Stomach (tissue), 8 donors: ENCODE measurements at regions not wholly inside any gene's neighbourhood (a gene's known extent, or its start where the extent isn't known, plus 50 kb on each side); places are given as distances from the start of the nearest gene placed in this dataset.

Experiments
- DNase-seq, 2 donors: peaks; one replicate each; pipeline versions ENCODE4 v3.0.0 to v3.0.0-alpha.2; 2013 to 2019
- H3K27ac ChIP-seq, 5 donors: fragments of 200-600 bp in 4 of 5; sonication (generic) in 4 of 5; one replicate each; pipeline ENCODE4 v1.5.1; 2013 to 2019; ENCODE audit warnings: mild to moderate bottlenecking in 1 of 5, moderate library complexity in 1 of 5
- H3K27me3 ChIP-seq, 3 donors: fragments of 200-600 bp; sonication (generic); one replicate each; pipeline ENCODE4 v1.5.1; 2017 to 2019; ENCODE audit warnings: mixed run types in 1 of 3
- H3K36me3 ChIP-seq, 4 donors: fragments of 200-600 bp; sonication (generic); 1 replicate in 3 of 4; 2 replicates in 1 of 4; pipeline ENCODE4 v1.5.1; 2016 to 2019
- H3K4me1 ChIP-seq, 4 donors: fragments of 200-600 bp; sonication (generic); one replicate each; pipeline ENCODE4 v1.5.1; 2016 to 2019
- H3K4me3 ChIP-seq, 4 donors: fragments of 200-600 bp; sonication (generic) in 3 of 4; one replicate each; pipeline ENCODE4 v1.5.1; 2016 to 2019; ENCODE audit warnings: mild to moderate bottlenecking in 1 of 4
- H3K9me3 ChIP-seq, 4 donors: fragments of 200-600 bp; sonication (generic); one replicate each; pipeline ENCODE4 v1.5.1; 2016 to 2019
- EP300 ChIP-seq: sonication (generic); formaldehyde crosslinking; IDR thresholded peaks from one replicate; pipeline ENCODE4 v1.6.1; 2017; ENCODE audit warnings: antibody characterized with exemption
- POLR2A ChIP-seq, 4 donors: fragments of 450-650 bp; IDR thresholded peaks; one replicate each; pipeline ENCODE4 v1.6.1; 2016; ENCODE audit warnings: antibody characterized with exemption in 4 of 4, control low read depth in 2 of 4, mild to moderate bottlenecking in 1 of 4, moderate library complexity in 1 of 4
- POLR2AphosphoS5 ChIP-seq, 3 donors: sonication (generic); formaldehyde crosslinking; IDR thresholded peaks; one replicate each; pipeline ENCODE4 v1.6.1; 2016; ENCODE audit warnings: antibody characterized with exemption in 3 of 3
- whole genome bisulfite sequencing, 5 donors: extraction: QIAGEN DNeasy Blood & Tissue Kit in 3 of 5; methylation state at CpG; one replicate each; pipeline versions ENCODE4 v1.1.5 to v1.1.7; 2013 to 2018; 5-methylcytosine and 5-hydroxymethylcytosine counted together
- intact Hi-C: fragments of 100-400 bp; cut with DNase I; formaldehyde crosslinking; loops from one replicate; pipeline ENCODE4 v1.15.1; 2023; ENCODE audit warnings: low total_unique reads
- TF ChIP-seq, protein P1 (sequence below), 7 experiments: fragments of 450-650 bp in 4 of 7; fragments of 200-600 bp in 3 of 7; sonication (generic) in 3 of 7; IDR thresholded peaks; one replicate each; pipeline ENCODE4 v1.5.1; 2016 to 2019; ENCODE audit warnings: antibody characterized with exemption in 7 of 7, control low read depth in 2 of 7, mild to moderate bottlenecking in 1 of 7
- donor health status: healthy with polysubstance abuse.
- donor health status: Bipolar disorder and iron deficiency.
- donor health status: healthy.

GRCh38 chrX:8914681-8915080 is 113.5 kb upstream of the FAM9A start:
- intact Hi-C loops: no loop called here
- no peak for TF ChIP-seq POLR2A (IDR thresholded peaks at IDR 0.05)
- no peak for TF ChIP-seq EP300
- no peak for TF ChIP-seq POLR2AphosphoS5 (IDR thresholded peaks at IDR 0.05)
- TF ChIP-seq, protein P1, sequence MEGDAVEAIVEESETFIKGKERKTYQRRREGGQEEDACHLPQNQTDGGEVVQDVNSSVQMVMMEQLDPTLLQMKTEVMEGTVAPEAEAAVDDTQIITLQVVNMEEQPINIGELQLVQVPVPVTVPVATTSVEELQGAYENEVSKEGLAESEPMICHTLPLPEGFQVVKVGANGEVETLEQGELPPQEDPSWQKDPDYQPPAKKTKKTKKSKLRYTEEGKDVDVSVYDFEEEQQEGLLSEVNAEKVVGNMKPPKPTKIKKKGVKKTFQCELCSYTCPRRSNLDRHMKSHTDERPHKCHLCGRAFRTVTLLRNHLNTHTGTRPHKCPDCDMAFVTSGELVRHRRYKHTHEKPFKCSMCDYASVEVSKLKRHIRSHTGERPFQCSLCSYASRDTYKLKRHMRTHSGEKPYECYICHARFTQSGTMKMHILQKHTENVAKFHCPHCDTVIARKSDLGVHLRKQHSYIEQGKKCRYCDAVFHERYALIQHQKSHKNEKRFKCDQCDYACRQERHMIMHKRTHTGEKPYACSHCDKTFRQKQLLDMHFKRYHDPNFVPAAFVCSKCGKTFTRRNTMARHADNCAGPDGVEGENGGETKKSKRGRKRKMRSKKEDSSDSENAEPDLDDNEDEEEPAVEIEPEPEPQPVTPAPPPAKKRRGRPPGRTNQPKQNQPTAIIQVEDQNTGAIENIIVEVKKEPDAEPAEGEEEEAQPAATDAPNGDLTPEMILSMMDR (IDR thresholded peaks at IDR 0.05): no peak
- Histone ChIP-seq H3K27ac (peak overlapping the region in 2 of 5 donors; percentile 38 to 66), H3K9me3 (no peaks in the 10 kb centered on the region), H3K4me3 (no peak overlapping the region), H3K4me1 (peaks cover 0 to 6% (median 0%) of the 10 kb centered on the region in 4 donors), H3K27me3 (peaks cover 0 to 4% (median 0%) of the 10 kb centered on the region in 3 donors), H3K36me3 (no peaks in the 10 kb centered on the region)
- WGBS, 5 donors: 41 to 67% (median 54%) methylated on average over 4 of the region's 4 CpGs
- DNase-seq: no peak

DNA sequence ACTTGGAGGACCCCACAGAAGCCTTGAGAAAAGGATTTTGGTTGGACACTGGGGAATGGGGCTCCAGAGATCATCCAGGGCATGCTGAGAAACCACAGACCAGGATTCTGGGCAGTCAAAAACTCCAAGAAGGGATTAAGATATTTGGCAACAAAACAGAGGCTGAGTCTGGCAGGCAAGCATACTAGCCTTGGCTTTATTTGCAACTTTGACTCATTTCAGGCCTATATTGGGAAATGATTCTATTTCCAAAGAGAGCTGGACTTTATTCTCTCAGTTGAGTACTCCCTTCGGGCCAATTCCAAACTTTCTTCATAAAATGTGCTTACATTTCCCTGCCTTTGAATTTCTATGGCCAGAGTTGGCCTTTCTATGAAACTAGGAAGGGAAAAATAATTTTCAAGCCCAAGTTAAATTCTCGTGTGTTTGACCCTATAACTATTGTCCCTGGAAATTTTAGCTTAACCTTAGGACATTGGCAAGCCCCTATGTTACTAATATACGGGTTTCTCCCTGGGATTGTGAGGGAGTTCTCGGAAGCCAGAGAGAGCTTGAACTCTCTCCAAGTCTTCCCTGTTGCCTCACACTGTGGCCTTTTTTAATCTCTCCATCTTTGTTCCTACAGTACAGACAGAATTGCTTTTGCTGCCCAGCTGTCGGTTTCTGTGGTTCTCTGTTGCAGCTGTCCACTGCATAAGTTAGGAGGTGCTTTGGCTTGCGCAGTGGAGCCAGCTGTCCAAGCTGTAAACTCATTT is 112.6 kb upstream of the FAM9A start:
- peak in 1 of 2 donors; percentile 65 for DNase-seq
- Histone ChIP-seq H3K27me3 (peaks cover 0 to under 1% (median 0%) of the 10 kb centered on the region in 3 donors), H3K4me1 (peaks cover 0 to 6% (median 0%) of the 10 kb centered on the region in 4 donors), H3K9me3 (no peaks in the 10 kb centered on the region), H3K4me3 (no peak overlapping the region), H3K27ac (peak overlapping the region in 4 of 5 donors; percentile 49 to 67 (median 65)), H3K36me3 (no peaks in the 10 kb centered on the region)
- TF ChIP-seq EP300: no peak
- no peak for TF ChIP-seq POLR2A (IDR thresholded peaks at IDR 0.05)
- TF ChIP-seq POLR2AphosphoS5 (IDR thresholded peaks at IDR 0.05): peak in 1 of 3 donors; percentile 34
- intact Hi-C loops: no loop called here
- WGBS, 5 donors: 44 to 70% (median 65%) methylated on average over 6 of the region's 6 CpGs

DNA sequence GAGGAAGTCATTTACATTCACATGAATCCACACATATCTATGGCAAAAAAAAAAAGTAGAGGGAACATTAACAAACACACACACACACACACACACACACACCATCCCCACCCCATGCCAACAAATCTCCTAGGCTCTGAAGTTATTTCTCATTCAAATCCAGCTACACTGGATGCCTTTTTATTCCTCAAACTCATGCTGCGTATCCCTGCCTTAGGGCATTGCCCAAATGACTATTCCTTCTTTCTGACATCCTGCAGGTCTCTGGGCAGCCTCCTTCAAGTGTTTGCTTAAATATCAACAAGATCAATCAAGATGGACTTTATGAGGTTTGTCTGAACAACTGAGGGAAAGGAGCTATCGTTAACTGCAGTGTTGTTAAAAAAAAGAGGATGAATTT is 106.5 kb upstream of the FAM9A start:
- TF ChIP-seq POLR2A (IDR thresholded peaks at IDR 0.05): no peak
- TF ChIP-seq POLR2AphosphoS5 (IDR thresholded peaks at IDR 0.05): no peak
- TF ChIP-seq EP300: no peak
- TF ChIP-seq, protein P1 (IDR thresholded peaks at IDR 0.05): no peak
- no peak for DNase-seq
- WGBS, 5 donors: 70 to 89% (median 77%) methylated on average over 2 of the region's 2 CpGs
- H3K4me3 ChIP-seq: no peak overlapping the region
- H3K27ac ChIP-seq: no peak overlapping the region
- no peaks in the 10 kb centered on the region for H3K9me3 ChIP-seq
- no peaks in the 10 kb centered on the region for H3K36me3 ChIP-seq
- no peaks in the 10 kb centered on the region for H3K4me1 ChIP-seq
- intact Hi-C loops: no loop called here
- H3K27me3 ChIP-seq: no peaks in the 10 kb centered on the region

DNA sequence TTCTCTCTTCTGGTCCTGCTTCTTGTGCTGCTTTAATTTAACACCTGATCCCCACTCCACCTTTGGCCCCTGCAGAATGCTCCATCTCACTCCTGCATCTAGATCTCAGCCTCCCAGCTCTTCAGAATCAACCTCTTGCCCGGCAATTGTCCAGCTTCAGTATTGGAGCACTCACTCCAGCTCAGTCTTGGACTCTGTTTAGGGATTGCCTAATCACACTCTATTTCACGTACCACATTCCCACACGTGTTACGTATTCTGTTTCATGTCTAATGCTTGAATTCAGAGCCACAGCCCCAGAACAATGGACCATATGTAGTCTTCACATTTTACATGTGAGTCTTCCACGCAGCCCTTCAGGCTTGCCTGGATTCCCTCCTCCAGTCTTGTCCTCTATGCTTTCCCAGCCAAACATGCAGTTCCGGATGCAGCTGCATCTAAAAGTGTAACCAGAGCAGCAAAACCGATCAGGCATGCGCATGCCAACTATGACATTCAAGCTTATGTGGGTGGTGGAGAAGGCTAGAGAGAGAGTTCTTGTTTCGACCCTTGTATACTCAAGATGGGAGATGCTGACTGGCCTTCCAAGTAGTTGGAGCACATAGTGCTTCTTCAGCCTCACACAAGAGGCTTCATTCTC is 105.2 kb upstream of the FAM9A start:
- WGBS, 5 donors: 72 to 91% (median 84%) methylated on average over 8 to 9 of the region's 9 CpGs
- H3K36me3 ChIP-seq: no peaks in the 10 kb centered on the region
- no peak overlapping the region for H3K4me3 ChIP-seq
- H3K9me3 ChIP-seq: no peaks in the 10 kb centered on the region
- no peak overlapping the region for H3K27ac ChIP-seq
- TF ChIP-seq, protein P1 (IDR thresholded peaks at IDR 0.05): no peak
- TF ChIP-seq POLR2AphosphoS5 (IDR thresholded peaks at IDR 0.05): no peak
- no peak for TF ChIP-seq EP300
- no peak for TF ChIP-seq POLR2A (IDR thresholded peaks at IDR 0.05)
- H3K27me3 ChIP-seq: no peaks in the 10 kb centered on the region
- no peak for DNase-seq
- H3K4me1 ChIP-seq: no peaks in the 10 kb centered on the region
- intact Hi-C loops: no loop called here
